Loucy (cell line): ENCODE measurements at regions not wholly inside any gene's neighbourhood (a gene's known extent, or its start where the extent isn't known, plus 50 kb on each side); places are given as distances from the start of the nearest gene placed in this dataset.

Source experiments
- H2AFZ ChIP-seq: fragments of 200-600 bp; sonication (generic); 2 replicates; pipeline ENCODE4 v1.6.0; 2016; ENCODE audit warnings: antibody characterized with exemption, mild to moderate bottlenecking, low read length, moderate library complexity
- H3F3A ChIP-seq: fragments of 200-600 bp; 2 replicates; pipeline ENCODE4 v1.6.0; 2016; ENCODE audit warnings: antibody characterized with exemption, low read depth, mild to moderate bottlenecking
- H3K27me3 ChIP-seq: fragments of 200-600 bp; sonication (generic); 2 replicates; pipeline ENCODE4 v1.6.1; 2014; ENCODE audit warnings: low read length, mild to moderate bottlenecking; ENCODE audit not compliant: insufficient read depth, poor library complexity, severe bottlenecking
- H3K36me3 ChIP-seq: fragments of 200-600 bp; sonication (generic); 2 replicates; pipeline ENCODE4 v1.6.1; 2016; ENCODE audit warnings: low read length; ENCODE audit not compliant: insufficient read depth
- H3K4me1 ChIP-seq: fragments of 200-600 bp; sonication (generic); 2 replicates; pipeline ENCODE4 v1.5.1; 2014; ENCODE audit warnings: low read length, mild to moderate bottlenecking; ENCODE audit not compliant: insufficient read depth, poor library complexity, severe bottlenecking
- H3K4me2 ChIP-seq: fragments of 200-600 bp; sonication (generic); 2 replicates; pipeline ENCODE4 v1.6.0; 2014; ENCODE audit warnings: antibody characterized with exemption, low read length, low read depth, mild to moderate bottlenecking; ENCODE audit not compliant: poor library complexity, severe bottlenecking
- H3K4me3 ChIP-seq: fragments of 200-600 bp; sonication (generic); 2 replicates; pipeline ENCODE4 v1.5.1; 2014; ENCODE audit warnings: low read length, mild to moderate bottlenecking, mixed read lengths; ENCODE audit not compliant: poor library complexity, severe bottlenecking
- H3K79me2 ChIP-seq: fragments of 200-600 bp; sonication (generic); 2 replicates; pipeline ENCODE4 v1.6.1; 2014; ENCODE audit warnings: low read length; ENCODE audit not compliant: insufficient read depth
- H3K9ac ChIP-seq: fragments of 200-600 bp; sonication (generic); 2 replicates; pipeline ENCODE4 v1.6.0; 2014; ENCODE audit warnings: mild to moderate bottlenecking, low read depth, low read length, moderate library complexity; ENCODE audit not compliant: poor library complexity, severe bottlenecking
- H3K9me2 ChIP-seq: fragments of 200-600 bp; sonication (generic); replicated peaks from 2 replicates; pipeline ENCODE4 v1.6.1; 2016; ENCODE audit warnings: low read depth, low read length, mixed read lengths
- H3K9me3 ChIP-seq: fragments of 200-600 bp; sonication (generic); 2 replicates; pipeline ENCODE4 v1.6.1; 2014; ENCODE audit warnings: mild to moderate bottlenecking, antibody characterized with exemption, low read length, low read depth; ENCODE audit not compliant: insufficient read depth
- H4K20me1 ChIP-seq: fragments of 200-600 bp; sonication (generic); 2 replicates; pipeline ENCODE4 v1.6.0; 2014; ENCODE audit warnings: antibody characterized with exemption, low read length, mild to moderate bottlenecking; ENCODE audit not compliant: insufficient read depth, poor library complexity, severe bottlenecking
- EZH2phosphoT487 ChIP-seq: fragments of 200-600 bp; IDR thresholded peaks from 2 replicates; pipeline ENCODE4 v1.6.1; 2018; ENCODE audit warnings: antibody characterized with exemption, mild to moderate bottlenecking, moderate library complexity, borderline replicate concordance
- TF ChIP-seq, protein P1 (sequence below): fragments of 200-600 bp; sonication (generic); conservative IDR thresholded peaks from 2 replicates; pipeline ENCODE4 v1.5.1; 2014; ENCODE audit warnings: mild to moderate bottlenecking, antibody characterized with exemption, low read length

DNA sequence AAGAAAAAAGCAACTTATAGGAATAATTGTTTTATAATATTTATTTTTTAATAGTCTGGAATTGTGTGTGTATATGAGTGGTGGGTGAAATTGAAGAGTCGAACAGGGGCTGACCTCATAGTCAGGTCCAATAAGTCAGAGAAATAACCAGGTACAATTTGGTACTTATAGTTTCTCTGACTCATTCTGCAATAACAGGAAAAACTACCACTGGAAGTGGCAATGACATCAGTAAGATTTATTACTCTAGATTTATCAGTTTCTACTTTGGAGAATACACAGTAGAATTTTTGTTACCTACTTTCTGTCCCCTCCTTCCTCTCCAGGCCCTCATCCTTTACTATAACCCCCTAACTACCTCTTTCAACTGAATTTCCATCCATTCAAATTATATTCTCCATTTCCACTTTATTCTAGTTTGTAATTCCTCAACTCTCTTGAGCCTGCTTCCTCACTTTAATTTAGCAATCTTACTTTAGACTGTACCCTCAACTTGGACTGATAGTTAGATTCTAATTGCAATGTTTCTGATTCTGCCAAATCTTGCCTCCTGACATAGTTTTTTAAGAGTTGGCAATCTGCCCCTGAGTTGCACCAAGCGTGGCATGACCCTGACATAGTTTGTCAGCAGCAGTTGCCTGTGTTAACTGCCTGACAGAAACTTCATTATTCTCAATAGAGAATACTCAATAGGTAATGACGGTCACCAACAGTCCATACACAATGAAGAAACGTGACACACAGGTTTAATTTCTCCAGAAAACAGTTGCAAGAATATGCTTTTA lies 475.3 kb upstream of the RIOK2 start:
- no peaks in the 10 kb centered on the region for H3K79me2 ChIP-seq
- H2AFZ ChIP-seq: no peak overlapping the region
- no peaks in the 10 kb centered on the region for H3F3A ChIP-seq
- H3K9me3 ChIP-seq: no peaks in the 10 kb centered on the region
- H3K9ac ChIP-seq: no peak overlapping the region
- no peaks in the 10 kb centered on the region for H3K9me2 ChIP-seq
- H3K36me3 ChIP-seq: no peaks in the 10 kb centered on the region
- H3K4me3 ChIP-seq: no peak overlapping the region
- H4K20me1 ChIP-seq: no peaks in the 10 kb centered on the region
- no peaks in the 10 kb centered on the region for H3K27me3 ChIP-seq
- no peak for TF ChIP-seq EZH2phosphoT487
- TF ChIP-seq, protein P1, sequence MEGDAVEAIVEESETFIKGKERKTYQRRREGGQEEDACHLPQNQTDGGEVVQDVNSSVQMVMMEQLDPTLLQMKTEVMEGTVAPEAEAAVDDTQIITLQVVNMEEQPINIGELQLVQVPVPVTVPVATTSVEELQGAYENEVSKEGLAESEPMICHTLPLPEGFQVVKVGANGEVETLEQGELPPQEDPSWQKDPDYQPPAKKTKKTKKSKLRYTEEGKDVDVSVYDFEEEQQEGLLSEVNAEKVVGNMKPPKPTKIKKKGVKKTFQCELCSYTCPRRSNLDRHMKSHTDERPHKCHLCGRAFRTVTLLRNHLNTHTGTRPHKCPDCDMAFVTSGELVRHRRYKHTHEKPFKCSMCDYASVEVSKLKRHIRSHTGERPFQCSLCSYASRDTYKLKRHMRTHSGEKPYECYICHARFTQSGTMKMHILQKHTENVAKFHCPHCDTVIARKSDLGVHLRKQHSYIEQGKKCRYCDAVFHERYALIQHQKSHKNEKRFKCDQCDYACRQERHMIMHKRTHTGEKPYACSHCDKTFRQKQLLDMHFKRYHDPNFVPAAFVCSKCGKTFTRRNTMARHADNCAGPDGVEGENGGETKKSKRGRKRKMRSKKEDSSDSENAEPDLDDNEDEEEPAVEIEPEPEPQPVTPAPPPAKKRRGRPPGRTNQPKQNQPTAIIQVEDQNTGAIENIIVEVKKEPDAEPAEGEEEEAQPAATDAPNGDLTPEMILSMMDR: no peak
- H3K4me1 ChIP-seq: no peaks in the 10 kb centered on the region
- H3K4me2 ChIP-seq: no peak overlapping the region

DNA sequence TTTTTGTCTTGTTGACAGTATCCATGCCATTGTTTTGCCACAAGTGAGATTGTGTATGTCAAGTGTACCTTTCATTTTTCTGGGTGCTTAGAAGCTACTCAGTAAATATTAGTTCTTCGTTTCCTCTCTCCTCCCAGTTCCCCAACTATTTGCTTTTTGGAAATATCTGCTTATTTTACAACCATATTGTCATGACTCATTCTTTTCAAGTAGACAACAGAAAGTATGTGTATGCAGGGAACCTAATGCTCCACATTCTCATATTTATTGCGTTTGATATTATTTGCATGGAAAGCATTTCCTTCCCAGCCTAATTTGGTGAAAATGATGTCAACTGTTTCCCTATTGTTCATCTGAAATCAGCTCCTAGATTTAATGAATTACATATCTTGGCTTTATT lies 483.7 kb upstream of the RIOK2 start:
- Histone ChIP-seq H3F3A (no peaks in the 10 kb centered on the region), H3K4me1 (no peaks in the 10 kb centered on the region), H3K9ac (no peak overlapping the region), H4K20me1 (no peaks in the 10 kb centered on the region), H2AFZ (no peak overlapping the region), H3K79me2 (no peaks in the 10 kb centered on the region), H3K4me3 (no peak overlapping the region), H3K9me2 (no peaks in the 10 kb centered on the region), H3K27me3 (no peaks in the 10 kb centered on the region), H3K4me2 (no peak overlapping the region), H3K9me3 (no peaks in the 10 kb centered on the region), H3K36me3 (no peaks in the 10 kb centered on the region)
- TF ChIP-seq EZH2phosphoT487: no peak
- TF ChIP-seq, protein P1: no peak

- no peaks in the 10 kb centered on the region for H3K4me1 ChIP-seq
- no peak overlapping the region for H3K4me3 ChIP-seq
- no peaks in the 10 kb centered on the region for H3K9me2 ChIP-seq
- no peaks in the 10 kb centered on the region for H3K36me3 ChIP-seq
- H3K27me3 ChIP-seq: no peaks in the 10 kb centered on the region
- H3K79me2 ChIP-seq: no peaks in the 10 kb centered on the region
- no peak overlapping the region for H2AFZ ChIP-seq
- no peak for TF ChIP-seq EZH2phosphoT487
- TF ChIP-seq, protein P1: no peak
- no peaks in the 10 kb centered on the region for H3K9me3 ChIP-seq
- no peak overlapping the region for H3K9ac ChIP-seq
- no peaks in the 10 kb centered on the region for H3F3A ChIP-seq
- no peaks in the 10 kb centered on the region for H4K20me1 ChIP-seq
- H3K4me2 ChIP-seq: no peak overlapping the region
Observed at GRCh38 chr5:97670447-97670846, 487.4 kb upstream of the RIOK2 start.
